Muscle layer of duodenum (tissue), 2 donors: ENCODE measurements at regions not wholly inside any gene's neighbourhood (a gene's known extent, or its start where the extent isn't known, plus 50 kb on each side); places are given as distances from the start of the nearest gene placed in this dataset.

Experiments used
- H3K27ac ChIP-seq: one replicate; pipeline ENCODE4 v1.7.0; 2013; ENCODE audit warnings: mild to moderate bottlenecking, low read length
- H3K27me3 ChIP-seq: one replicate; pipeline ENCODE4 v1.7.0; 2013; ENCODE audit warnings: low read depth, mild to moderate bottlenecking, control low read depth, low read length
- H3K36me3 ChIP-seq, 2 donors: one replicate each; pipeline ENCODE4 v1.7.0; 2013; ENCODE audit warnings: low read length in 2 of 2, control low read depth in 1 of 2, mild to moderate bottlenecking in 1 of 2; ENCODE audit not compliant: insufficient read depth in 2 of 2, control insufficient read depth in 1 of 2
- H3K4me1 ChIP-seq, 2 donors: one replicate each; pipeline ENCODE4 v1.7.0; 2013; ENCODE audit warnings: low read length in 2 of 2, mild to moderate bottlenecking in 2 of 2, control low read depth in 1 of 2, moderate library complexity in 1 of 2; ENCODE audit not compliant: insufficient read depth in 2 of 2, control insufficient read depth in 1 of 2
- H3K4me3 ChIP-seq, 2 donors: one replicate each; pipeline ENCODE4 v1.7.0; 2013; ENCODE audit warnings: low read length in 2 of 2, low read depth in 1 of 2, mild to moderate bottlenecking in 1 of 2
- H3K9me3 ChIP-seq, 2 donors: one replicate each; pipeline ENCODE4 v1.7.0; 2013; ENCODE audit warnings: low read length in 2 of 2, control low read depth in 1 of 2, mild to moderate bottlenecking in 1 of 2; ENCODE audit not compliant: control insufficient read depth in 1 of 2
- donor health status: healthy.

GRCh38 chr17:77380395-77381184, 239.8 kb downstream of the SEC14L1 start:
- Histone ChIP-seq H3K4me1 (peaks cover 31 to 89% of the 10 kb centered on the region in 2 donors), H3K27me3 (no peaks in the 10 kb centered on the region), H3K27ac (no peak overlapping the region), H3K4me3 (no peak overlapping the region), H3K9me3 (no peaks in the 10 kb centered on the region), H3K36me3 (no peaks in the 10 kb centered on the region)

- Histone ChIP-seq H3K4me3 (no peak overlapping the region), H3K36me3 (no peaks in the 10 kb centered on the region), H3K4me1 (peaks cover 33 to 89% of the 10 kb centered on the region in 2 donors), H3K27me3 (no peaks in the 10 kb centered on the region), H3K9me3 (no peaks in the 10 kb centered on the region), H3K27ac (no peak overlapping the region)
Measured at GRCh38 chr17:77381185-77381700, 240.5 kb downstream of the SEC14L1 start.

GRCh38 chr17:77381731-77382130, 241.0 kb downstream of the SEC14L1 start:
- Histone ChIP-seq H3K9me3 (no peaks in the 10 kb centered on the region), H3K36me3 (no peaks in the 10 kb centered on the region), H3K4me1 (peaks cover 28 to 89% of the 10 kb centered on the region in 2 donors), H3K27me3 (no peaks in the 10 kb centered on the region), H3K27ac (no peak overlapping the region), H3K4me3 (no peak overlapping the region)

- no peaks in the 10 kb centered on the region for H3K27me3 ChIP-seq
- peaks cover 27 to 89% of the 10 kb centered on the region in 2 donors for H3K4me1 ChIP-seq
- H3K36me3 ChIP-seq, result no peaks in the 10 kb centered on the region
- no peaks in the 10 kb centered on the region for H3K9me3 ChIP-seq
- no peak overlapping the region for H3K4me3 ChIP-seq
- no peak overlapping the region for H3K27ac ChIP-seq
Measured at GRCh38 chr17:77382356-77382911, 241.7 kb downstream of the SEC14L1 start.

- Histone ChIP-seq H3K9me3 (no peaks in the 10 kb centered on the region), H3K4me1 (peaks cover 27 to 88% of the 10 kb centered on the region in 2 donors), H3K27me3 (no peaks in the 10 kb centered on the region), H3K36me3 (no peaks in the 10 kb centered on the region), H3K27ac (no peak overlapping the region), H3K4me3 (no peak overlapping the region)
Measured at GRCh38 chr17:77382966-77383612, 242.3 kb downstream of the SEC14L1 start.

- Histone ChIP-seq H3K27me3 (no peaks in the 10 kb centered on the region), H3K4me1 (peaks cover 32 to 88% of the 10 kb centered on the region in 2 donors), H3K9me3 (no peaks in the 10 kb centered on the region), H3K27ac (peak overlapping the region; percentile 39), H3K4me3 (no peak overlapping the region), H3K36me3 (no peaks in the 10 kb centered on the region)
Measured at GRCh38 chr17:77383613-77384608, 243.1 kb downstream of the SEC14L1 start.

GRCh38 chr17:77385750-77386501, 245.2 kb downstream of the SEC14L1 start:
- H3K4me1 ChIP-seq, result peaks cover 26 to 88% of the 10 kb centered on the region in 2 donors
- H3K27ac ChIP-seq, result peak overlapping the region; percentile 43

GRCh38 chr17:77386502-77387192, 245.9 kb downstream of the SEC14L1 start:
- Histone ChIP-seq H3K9me3 (no peaks in the 10 kb centered on the region), H3K4me3 (no peak overlapping the region), H3K27me3 (no peaks in the 10 kb centered on the region), H3K4me1 (peaks cover 31 to 88% of the 10 kb centered on the region in 2 donors), H3K36me3 (no peaks in the 10 kb centered on the region), H3K27ac (peak overlapping the region; percentile 43)

More at GRCh38 chr17:77385750-77386501, 245.2 kb downstream of the SEC14L1 start:
- H3K36me3 ChIP-seq, result no peaks in the 10 kb centered on the region
- no peaks in the 10 kb centered on the region for H3K9me3 ChIP-seq
- peak overlapping the region in 1 of 2 donors; percentile 10 for H3K4me3 ChIP-seq
- H3K27me3 ChIP-seq, result no peaks in the 10 kb centered on the region

- Histone ChIP-seq H3K36me3 (no peaks in the 10 kb centered on the region), H3K27me3 (no peaks in the 10 kb centered on the region), H3K9me3 (no peaks in the 10 kb centered on the region), H3K4me3 (no peak overlapping the region), H3K4me1 (peaks cover 37 to 90% of the 10 kb centered on the region in 2 donors), H3K27ac (no peak overlapping the region)
Measured at GRCh38 chr17:77387891-77388290, 247.1 kb downstream of the SEC14L1 start.
